ENCODE measurements at regions not wholly inside any gene's neighbourhood (a gene's known extent, or its start where the extent isn't known, plus 50 kb on each side); places are given as distances from the start of the nearest gene placed in this dataset.
"Not testable (repeated sequence)": the region's sequence is repeated elsewhere in the genome, so short reads cannot be mapped to it uniquely, and the experiment has no call there.

DNA sequence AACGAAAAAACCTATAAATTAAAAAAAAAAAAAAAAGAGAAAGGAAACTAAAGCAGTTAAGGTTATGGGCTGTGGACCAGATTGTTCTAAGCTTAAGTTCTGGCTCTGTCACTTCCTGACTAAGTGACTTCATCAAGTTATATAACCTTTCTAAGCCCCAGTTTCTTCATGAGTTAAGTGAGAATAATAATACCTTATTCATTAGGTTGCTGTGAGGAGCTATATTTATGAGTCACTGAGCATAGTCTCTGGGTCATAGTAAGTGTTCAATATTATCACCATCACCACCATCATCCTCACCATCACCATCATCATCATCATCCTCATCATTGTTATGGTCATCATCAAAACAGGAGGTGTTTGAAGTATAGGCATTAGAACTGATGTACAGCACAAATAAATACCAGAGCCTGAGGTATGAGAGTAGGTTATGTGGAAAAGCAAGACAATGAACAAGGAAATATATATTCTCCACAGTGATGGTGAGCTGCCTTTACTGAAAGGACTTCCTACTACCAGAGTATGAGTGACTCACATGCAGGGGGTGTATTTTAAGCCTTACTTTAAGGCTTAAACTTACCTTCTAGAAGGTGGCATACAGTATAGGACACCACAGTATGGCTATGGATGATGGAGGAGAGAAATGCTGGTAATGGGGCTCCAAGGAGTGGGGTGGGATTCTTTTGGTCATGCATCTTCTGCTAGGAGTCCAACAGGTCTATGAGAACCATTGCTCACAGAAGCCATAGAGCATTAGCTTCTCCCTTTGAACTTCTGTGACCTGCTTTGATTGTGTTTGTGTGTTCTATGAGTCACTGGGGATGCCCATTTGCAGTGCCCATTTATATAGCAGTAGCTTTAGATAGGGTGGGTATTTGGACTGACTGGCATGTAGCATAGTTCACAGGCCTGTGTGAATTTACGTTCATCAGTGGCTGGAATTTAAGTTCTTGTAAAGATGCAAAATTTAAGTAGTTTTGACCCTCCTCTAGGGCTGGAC is 104.4 kb downstream of the KLF5 start:
- no TSS peak for BruUV-seq (replicated peaks)
- H3K27me3 Mint-ChIP-seq (ENCODE audit: insufficient read depth, unreplicated experiment): no peaks in the 10 kb centered on the region
- H3K27ac Mint-ChIP-seq (ENCODE audit: unreplicated experiment): no peak overlapping the region
- TF ChIP-seq, protein P1, sequence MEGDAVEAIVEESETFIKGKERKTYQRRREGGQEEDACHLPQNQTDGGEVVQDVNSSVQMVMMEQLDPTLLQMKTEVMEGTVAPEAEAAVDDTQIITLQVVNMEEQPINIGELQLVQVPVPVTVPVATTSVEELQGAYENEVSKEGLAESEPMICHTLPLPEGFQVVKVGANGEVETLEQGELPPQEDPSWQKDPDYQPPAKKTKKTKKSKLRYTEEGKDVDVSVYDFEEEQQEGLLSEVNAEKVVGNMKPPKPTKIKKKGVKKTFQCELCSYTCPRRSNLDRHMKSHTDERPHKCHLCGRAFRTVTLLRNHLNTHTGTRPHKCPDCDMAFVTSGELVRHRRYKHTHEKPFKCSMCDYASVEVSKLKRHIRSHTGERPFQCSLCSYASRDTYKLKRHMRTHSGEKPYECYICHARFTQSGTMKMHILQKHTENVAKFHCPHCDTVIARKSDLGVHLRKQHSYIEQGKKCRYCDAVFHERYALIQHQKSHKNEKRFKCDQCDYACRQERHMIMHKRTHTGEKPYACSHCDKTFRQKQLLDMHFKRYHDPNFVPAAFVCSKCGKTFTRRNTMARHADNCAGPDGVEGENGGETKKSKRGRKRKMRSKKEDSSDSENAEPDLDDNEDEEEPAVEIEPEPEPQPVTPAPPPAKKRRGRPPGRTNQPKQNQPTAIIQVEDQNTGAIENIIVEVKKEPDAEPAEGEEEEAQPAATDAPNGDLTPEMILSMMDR (IDR thresholded peaks at IDR 0.05; ENCODE audit: insufficient read depth in 1 of 2, low read depth in 1 of 2, low read length in 1 of 2, severe bottlenecking in 1 of 2, unreplicated experiment in 1 of 2): no peak
- no peak overlapping the region for H3K4me3 Mint-ChIP-seq (ENCODE audit: unreplicated experiment)
- CTCF ChIA-PET: no interaction called here
- intact Hi-C loops (cut with micrococcal nuclease; ENCODE audit: unreplicated experiment): no loop called here
- 0 out of 2 replicates have a peak, but pooled peaks cover 3% of the 10 kb centered on the region for H3K9me3 ChIP-seq
- DNase-seq: no peak
- no peak overlapping the region for H3K4me3 ChIP-seq (ENCODE audit: low read depth, low read length)
- peaks cover 23% of the 10 kb centered on the region for H3K9me3 Mint-ChIP-seq (ENCODE audit: unreplicated experiment)
- H3K4me1 Mint-ChIP-seq (ENCODE audit: low read depth, unreplicated experiment): peaks cover 21% of the 10 kb centered on the region
- H3K36me3 Mint-ChIP-seq (ENCODE audit: insufficient read depth, unreplicated experiment): no peaks in the 10 kb centered on the region
- no peaks in the 10 kb centered on the region; the same call in 1 of the 2 replicates for H3K36me3 ChIP-seq (ENCODE audit: control insufficient read depth, insufficient read depth, low read length)
- POLR2A ChIA-PET: no interaction called here
- H3K27me3 ChIP-seq (replicated peaks; ENCODE audit: control insufficient read depth, insufficient read depth, low read length): no peaks in the 10 kb centered on the region
- H3K4me1 ChIP-seq: peaks cover 26% of the 10 kb centered on the region

DNA sequence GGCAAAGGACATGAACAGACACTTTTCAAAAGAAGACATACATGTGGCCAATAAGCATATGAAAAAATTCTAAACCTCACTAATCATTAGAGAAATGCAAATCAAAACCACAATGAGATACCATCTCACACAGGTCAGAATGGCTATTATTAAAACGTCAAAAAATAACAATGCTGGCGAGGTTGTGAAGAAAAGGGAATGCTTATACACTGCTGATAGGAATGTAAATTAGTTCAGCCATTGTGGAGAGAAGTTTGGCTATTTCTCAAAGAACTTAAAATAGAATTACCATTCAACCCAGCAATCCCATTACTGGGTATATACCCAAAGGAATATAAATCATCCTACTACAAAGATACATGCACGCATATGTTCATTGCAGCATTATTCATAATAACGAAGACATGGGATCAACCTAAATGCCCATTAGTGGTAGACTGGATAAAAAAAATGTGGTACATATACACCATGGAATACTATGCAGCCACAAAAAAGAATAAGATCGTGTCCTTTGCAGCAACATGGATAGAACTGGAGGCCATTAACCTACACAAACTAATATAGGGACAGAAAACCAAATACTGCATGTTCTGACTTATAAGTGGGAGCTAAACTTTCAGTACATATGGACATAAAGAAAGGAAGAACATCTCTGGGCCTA is 101.7 kb downstream of the KLF5 start:
- H3K27ac Mint-ChIP-seq (ENCODE audit: unreplicated experiment); H3K4me1 ChIP-seq; DNase-seq; H3K36me3 Mint-ChIP-seq (ENCODE audit: insufficient read depth, unreplicated experiment); H3K4me1 Mint-ChIP-seq (ENCODE audit: low read depth, unreplicated experiment); H3K27me3 Mint-ChIP-seq (ENCODE audit: insufficient read depth, unreplicated experiment); intact Hi-C loops (cut with micrococcal nuclease; ENCODE audit: unreplicated experiment); BruUV-seq (replicated peaks); H3K9me3 ChIP-seq; H3K27me3 ChIP-seq (replicated peaks; ENCODE audit: control insufficient read depth, insufficient read depth, low read length); H3K4me3 Mint-ChIP-seq (ENCODE audit: unreplicated experiment); POLR2A ChIA-PET; CTCF ChIA-PET; H3K4me3 ChIP-seq (ENCODE audit: low read depth, low read length); H3K36me3 ChIP-seq (ENCODE audit: control insufficient read depth, insufficient read depth, low read length): not testable (repeated sequence)
- H3K9me3 Mint-ChIP-seq (ENCODE audit: unreplicated experiment): peaks cover 23% of the 10 kb centered on the region

DNA sequence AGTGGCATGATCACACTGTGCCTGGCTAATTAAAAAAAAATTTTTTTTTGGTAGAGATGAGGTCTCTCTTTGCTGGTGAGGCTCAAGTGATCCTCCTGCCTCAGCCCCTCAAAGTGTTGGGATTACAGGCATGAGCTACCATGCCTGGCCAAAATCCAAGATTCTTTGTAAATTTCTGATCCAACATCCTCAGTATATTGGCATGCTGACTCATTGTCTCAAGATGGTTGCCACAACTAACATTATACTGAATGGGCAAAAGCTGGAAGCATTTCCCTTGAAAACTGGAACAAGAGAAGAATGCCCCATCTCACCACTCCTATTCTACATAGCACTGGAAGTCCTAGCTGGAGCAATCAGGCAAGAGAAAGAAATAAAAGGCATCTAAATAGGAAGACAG is 100.0 kb downstream of the KLF5 start:
- CTCF ChIA-PET: no interaction called here
- no peak for DNase-seq

More for the DNA sequence above, 100.0 kb downstream of the KLF5 start:
- H3K4me1 ChIP-seq: no peaks in the 10 kb centered on the region
- 0 out of 2 replicates have a peak, but pooled peaks cover 3% of the 10 kb centered on the region for H3K9me3 ChIP-seq
- H3K27me3 Mint-ChIP-seq (ENCODE audit: insufficient read depth, unreplicated experiment): no peaks in the 10 kb centered on the region
- BruUV-seq (replicated peaks): no TSS peak
- no peak overlapping the region for H3K4me3 Mint-ChIP-seq (ENCODE audit: unreplicated experiment)
- intact Hi-C loops (cut with micrococcal nuclease; ENCODE audit: unreplicated experiment): no loop called here
- no peaks in the 10 kb centered on the region for H3K27me3 ChIP-seq (replicated peaks; ENCODE audit: control insufficient read depth, insufficient read depth, low read length)
- peaks cover 6% of the 10 kb centered on the region for H3K4me1 Mint-ChIP-seq (ENCODE audit: low read depth, unreplicated experiment)
- POLR2A ChIA-PET: no interaction called here
- no peak overlapping the region for H3K4me3 ChIP-seq (ENCODE audit: low read depth, low read length)
- no peaks in the 10 kb centered on the region for H3K36me3 Mint-ChIP-seq (ENCODE audit: insufficient read depth, unreplicated experiment)
- H3K9me3 Mint-ChIP-seq (ENCODE audit: unreplicated experiment): peaks cover 23% of the 10 kb centered on the region
- H3K27ac Mint-ChIP-seq (ENCODE audit: unreplicated experiment): no peak overlapping the region
- TF ChIP-seq, protein P1 (IDR thresholded peaks at IDR 0.05; ENCODE audit: insufficient read depth in 1 of 2, low read depth in 1 of 2, low read length in 1 of 2, severe bottlenecking in 1 of 2, unreplicated experiment in 1 of 2): no peak
- H3K36me3 ChIP-seq (ENCODE audit: control insufficient read depth, insufficient read depth, low read length): no peaks in the 10 kb centered on the region; the same call in 1 of the 2 replicates

All from Caco-2 (cell line).